ENCODE measurements at regions not wholly inside any gene's neighbourhood (a gene's known extent, or its start where the extent isn't known, plus 50 kb on each side); places are given as distances from the start of the nearest gene placed in this dataset.

DNA sequence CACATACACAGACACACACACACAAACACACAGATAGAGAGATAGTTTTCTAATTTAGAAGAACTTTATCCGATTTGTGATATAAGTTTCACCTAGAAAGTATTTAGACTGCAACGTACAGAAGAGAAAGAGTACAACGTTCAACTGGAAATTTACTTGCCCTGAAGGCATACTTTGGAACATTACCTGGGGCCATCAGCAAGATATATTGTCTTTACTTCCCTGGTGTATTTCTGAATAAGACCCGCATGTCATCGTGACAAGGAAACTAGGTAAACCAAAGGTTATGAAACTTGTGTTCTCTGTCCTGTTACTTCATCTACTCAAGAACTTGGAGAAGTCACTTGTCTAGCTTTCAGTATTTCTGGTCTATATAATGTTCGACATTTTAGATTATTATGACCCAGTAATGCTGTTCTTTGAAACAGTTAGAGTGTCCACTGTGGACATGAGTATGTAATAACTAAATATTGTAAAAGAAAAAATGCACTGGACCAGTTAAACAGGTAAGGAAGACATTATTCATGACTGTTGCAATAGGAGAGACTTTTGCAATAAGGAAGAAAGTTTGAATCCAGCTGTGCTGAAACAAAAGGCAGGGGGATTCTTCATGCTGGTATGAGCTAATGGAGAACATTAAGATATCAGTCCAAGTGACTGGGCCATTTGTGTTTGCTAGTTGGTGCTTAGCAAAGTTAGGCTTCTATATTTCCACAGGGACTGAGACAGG is 1791.1 kb downstream of the MAT2B start:
- TF ChIP-seq EZH2 (IDR thresholded peaks at IDR 0.05) (no peak), POLR2AphosphoS5 (IDR thresholded peaks at IDR 0.05; ENCODE audit: borderline replicate concordance, low read depth, low read length) (no peak), FOXP2 (optimal IDR thresholded peaks at IDR 0.05; ENCODE audit: control extremely low read depth, extremely low read length, insufficient read depth) (no peak)
